GOT3 (cell line): ENCODE measurements at regions not wholly inside any gene's neighbourhood (a gene's known extent, or its start where the extent isn't known, plus 50 kb on each side); places are given as distances from the start of the nearest gene placed in this dataset.
"Not testable (repeated sequence)": the region's sequence is repeated elsewhere in the genome, so short reads cannot be mapped to it uniquely, and the experiment has no call there.

Source experiments
- DNase-seq: peaks from one replicate; lab custom pipeline; 2025; ENCODE audit warnings: mixed read lengths; lab: John Stamatoyannopoulos, UW

DNA sequence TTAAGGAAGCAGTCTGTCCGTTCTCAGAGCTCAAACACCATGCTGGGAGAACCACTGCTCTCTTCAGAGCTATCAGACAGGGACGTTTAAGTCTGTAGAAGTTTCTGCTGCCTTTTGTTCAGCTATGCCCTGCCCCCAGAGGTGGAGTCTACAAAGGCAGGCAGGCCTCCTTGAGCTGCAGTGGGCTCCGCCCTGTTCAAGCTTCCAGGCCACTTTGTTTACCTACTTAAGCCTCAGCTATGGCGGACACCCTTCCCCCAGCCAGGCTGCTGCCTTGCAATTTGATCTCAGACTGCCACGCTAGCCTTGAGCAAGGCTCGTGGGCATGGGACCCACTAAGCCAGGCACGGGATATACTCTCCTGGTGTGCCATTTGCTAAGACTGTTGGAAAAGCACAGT, 180.7 kb upstream of the TMEM196 start:
- not testable (repeated sequence) for DNase-seq

DNA sequence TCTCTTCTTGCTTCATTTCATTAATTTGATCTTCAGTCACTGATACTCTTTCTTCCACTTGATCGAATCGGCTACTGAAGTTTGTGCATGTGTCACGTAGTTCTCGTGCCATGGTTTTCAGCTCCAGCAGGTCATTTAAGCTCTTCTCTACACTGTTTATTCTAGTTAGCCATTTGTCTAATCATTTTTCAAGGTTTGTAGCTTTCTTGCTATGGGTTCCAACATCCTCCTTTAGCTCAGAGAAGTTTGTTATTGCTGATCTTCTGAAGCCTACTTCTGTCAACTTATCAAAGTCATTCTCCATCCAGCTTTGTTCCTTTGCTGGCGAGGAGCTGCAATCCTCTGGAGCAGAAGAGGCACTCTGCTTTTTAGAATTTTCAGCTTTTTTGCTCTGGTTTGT, 180.0 kb upstream of the TMEM196 start:
- DNase-seq: not testable (repeated sequence)

DNA sequence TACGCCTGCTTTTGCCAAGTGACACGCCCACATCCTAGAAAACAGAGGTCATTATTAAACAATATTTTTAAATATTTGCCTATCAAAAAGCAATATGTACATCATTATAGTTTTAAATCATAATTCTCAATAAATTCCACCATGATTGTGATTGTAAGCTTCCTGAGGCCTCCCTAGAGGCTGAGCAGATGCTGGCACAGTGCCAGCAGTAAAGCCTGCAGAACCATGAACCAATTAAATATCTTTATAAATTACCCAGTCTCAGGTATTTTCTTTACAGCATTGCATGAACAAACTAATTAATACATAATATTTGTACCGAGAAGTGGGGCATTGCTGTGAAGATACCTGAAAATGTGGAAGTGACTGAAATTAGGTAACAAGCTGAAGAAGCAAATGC, 174.7 kb upstream of the TMEM196 start:
- DNase-seq: no peak

DNA sequence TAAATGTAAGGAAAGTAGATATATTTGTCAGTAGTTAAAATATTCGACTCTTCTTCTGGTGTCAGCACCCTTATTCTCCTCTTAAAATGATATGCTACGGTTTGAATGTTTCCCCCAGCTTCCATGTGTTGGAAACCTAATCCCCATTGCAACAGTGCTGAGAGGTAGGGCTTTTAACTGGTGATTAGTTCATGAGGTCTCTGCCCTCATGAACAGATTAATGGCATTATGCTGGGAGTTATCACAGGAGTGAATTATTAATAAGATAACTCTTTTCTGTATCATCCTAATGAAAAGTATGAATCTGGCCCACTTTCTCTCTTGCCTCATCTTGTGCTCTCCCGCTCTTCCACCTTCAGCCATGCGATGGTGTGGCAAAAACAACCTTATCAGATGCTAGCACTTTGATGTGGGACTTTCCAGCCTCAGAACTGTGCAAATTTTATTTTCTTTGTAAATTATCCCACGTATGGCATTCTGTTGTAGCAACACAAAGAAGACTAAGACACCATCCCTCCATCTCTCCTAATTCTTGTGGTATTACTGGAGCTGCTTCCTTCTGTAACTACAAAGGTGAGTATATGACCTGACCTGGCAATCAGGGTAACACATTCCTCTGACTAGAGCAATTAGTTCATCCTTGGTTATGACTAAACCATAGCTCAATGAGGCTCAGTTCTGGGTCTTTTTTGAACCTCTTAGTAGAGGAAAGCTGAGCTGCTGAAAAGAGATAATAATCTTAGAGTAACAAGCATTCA, 171.1 kb upstream of the TMEM196 start:
- no peak for DNase-seq

DNA sequence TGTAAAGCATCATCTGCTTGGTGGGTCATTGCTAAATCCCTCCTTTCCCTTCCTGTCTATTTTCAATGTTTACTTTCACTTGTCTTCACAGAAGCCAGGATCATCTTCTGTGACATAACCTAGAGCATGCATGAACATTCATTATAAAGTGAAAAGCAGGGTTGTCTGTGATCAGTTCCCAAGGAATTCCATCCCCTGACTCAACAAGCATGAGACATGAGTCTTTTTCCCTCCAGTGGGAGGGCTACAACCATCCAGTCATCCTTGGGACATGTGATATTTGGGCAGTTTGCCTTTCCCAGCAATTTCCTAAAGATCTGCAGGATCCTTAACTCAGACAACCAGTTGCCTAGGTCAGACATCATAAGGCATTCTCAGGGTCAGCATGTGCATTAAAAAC, 166.3 kb upstream of the TMEM196 start:
- peak; percentile 11 for DNase-seq

DNA sequence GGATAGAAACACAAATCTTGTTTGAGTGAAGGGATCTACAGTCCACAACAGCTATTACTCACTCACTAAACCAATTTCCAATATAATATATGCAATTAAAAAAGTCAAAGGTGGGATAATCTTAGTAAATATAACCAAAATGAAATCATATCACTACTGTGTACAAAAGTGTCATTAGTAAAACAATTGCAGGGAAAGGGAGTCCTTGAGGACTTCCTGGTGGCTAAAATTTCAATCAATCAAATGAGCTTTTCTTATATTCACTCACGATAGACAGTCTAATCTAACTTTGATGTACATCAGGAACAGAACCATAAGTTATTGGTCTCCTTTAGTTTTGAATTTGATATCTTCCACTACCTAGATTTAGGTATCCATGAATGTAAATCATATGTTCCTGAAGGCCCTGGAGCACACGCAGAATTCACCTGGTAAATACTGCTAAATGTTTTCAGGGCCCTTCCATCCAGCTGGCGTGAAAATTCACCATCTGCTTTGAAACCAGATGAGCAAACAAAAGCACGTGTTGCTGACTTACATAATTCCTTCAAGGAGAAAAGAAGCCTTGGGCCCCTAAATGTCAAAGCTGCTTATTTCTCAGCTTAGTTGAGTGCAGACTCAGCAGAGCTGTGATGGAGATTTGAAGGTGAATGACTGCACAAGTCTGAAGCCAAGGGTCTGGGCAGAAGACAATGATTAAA, 159.3 kb upstream of the TMEM196 start:
- DNase-seq: no peak

DNA sequence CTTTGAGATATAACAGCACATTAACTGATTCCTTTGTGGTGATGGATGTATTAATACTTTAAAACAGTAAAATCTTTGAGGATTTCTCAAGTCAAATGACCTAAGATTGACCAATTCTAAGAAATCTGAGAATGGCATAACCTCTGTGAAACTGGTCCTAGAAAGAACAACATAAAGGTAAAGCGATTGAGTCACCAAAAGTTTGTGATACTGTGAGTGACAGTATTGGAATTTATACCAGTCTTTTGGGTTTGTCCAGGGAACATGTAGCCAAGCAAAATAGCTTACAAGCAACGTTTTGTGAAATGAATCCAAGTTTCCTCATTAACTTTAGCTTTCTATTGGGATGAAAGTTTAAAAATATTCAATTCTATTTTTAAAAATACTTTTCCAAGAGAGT, 157.4 kb upstream of the TMEM196 start:
- no peak for DNase-seq

DNA sequence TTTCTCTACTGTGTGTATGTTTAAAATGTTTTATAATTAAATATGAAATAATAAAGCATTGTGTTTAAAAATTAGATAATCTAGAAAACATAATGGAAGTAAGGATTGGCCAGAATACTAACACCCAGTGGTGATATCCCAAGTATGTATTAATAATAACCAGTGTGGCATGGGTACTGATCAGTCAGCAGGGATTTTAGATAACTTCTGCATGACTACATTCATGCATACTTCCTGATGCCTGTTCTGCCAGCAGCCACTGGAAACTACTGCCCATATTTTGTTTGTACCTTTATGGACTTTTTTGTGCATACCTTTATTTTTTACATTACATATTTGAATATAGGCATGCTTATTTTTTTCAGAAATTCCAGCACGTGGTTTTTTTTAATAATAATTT, 156.6 kb upstream of the TMEM196 start:
- DNase-seq: no peak

DNA sequence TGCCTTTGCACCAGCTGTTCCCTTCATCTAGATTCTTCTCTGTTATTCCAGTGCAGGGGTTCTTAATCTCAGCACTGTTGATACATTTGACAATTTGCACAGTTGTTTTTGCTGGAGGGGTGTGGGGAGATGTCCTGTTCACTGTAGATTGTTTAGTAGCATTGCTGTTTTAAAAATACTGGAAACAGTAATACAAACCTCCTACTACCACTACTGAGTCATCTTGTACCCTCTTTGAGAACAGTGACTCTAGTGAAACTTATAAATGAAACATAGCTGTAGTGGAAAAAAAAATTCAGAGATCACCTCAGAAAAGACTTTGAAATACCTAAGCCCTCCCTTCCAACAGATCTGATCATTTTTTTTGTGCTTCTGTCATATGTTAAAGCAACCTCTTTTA, 154.8 kb upstream of the TMEM196 start:
- no peak for DNase-seq

DNA sequence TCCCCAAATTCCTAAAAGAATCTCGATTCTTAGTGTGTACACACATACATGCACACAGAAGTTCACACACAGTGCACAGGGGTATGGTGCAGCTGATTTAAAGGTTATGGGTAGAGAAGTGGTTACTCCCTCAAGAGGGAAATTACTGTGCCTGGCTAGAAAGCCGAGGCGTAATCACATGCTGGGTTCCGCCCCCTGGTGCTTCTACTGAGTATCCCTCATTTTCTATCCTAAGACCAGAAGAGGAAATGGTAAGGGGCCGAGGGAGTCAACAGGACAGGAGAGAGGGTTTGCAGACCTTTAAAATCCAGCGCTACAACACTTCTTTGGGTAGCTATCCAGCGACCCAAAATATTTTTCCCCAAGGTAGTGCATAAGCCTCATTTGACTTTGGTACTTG, 147.3 kb upstream of the TMEM196 start:
- no peak for DNase-seq

DNA sequence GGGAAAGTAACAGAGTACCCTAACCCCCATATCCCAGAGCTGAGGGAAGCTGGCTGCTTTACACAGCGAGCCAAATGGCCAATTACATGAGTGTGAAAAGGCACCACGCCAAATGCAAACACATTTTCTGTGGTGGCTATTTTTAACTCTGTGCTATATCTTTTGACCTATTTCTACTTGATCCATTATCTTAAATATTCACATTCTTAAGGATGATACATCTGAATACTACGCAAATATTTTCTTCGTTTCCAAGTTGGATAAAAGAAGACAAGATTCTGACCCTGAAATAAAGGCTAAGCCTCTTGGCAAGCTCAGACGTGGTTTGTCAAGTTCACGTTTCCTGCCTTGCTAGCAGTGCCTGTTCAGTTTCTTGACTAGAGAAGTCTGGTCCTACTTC, 146.7 kb upstream of the TMEM196 start:
- no peak for DNase-seq

DNA sequence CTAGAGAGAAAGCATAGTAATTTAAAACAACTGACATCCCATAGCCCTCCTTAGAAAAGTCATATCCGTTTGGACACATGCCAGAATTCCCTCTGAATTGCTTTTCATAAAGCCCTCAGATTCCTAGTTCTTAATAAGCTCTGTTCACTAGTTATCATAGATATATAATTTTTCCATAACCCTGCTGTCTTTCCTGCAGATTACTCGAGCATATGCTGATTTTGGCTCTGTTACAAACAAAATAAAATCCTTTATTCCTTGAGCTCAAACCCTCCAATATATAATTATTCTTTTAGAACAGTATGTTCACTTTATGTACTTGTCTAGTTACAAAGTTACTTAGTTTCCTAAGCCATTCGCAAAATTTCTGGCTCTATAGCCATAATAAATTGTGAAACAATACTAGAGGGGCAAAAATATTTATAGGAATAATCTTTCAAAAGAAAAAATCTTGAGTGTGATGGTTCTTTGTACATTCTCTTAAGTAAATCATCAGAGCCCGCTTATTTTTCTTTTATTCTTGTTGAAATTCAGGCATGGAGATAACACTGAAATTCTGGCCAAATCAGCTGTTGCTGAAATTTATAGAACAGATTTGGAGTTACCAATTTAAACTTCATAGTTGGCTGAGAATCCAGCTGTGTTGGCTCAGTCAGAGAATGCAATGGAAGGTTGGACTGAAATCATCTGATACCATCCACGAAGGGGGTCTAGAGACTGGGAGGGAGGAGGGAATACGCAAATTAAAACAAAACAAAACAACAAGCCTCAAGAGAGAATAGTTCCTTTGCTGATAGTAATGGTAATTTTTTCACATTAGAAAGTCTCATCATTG, 146.1 kb upstream of the TMEM196 start:
- no peak for DNase-seq

DNA sequence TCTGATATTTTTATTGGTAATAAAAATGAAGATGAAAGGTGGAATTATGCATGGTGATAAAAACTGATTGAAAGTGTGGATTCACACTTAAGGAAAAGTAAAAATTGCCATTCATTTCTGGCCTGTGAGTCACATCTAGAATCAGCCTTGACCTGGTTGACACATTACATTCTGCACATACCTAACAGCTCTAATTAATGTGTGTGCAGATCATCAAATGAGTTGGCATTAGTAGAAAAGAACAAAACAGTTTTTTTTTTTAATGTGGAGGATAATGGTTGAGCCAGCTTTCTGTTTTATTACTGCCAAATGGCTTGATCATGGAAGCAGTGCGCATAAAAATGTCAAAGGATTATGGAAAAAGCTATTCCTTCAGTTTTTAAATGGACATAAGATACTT, 142.6 kb upstream of the TMEM196 start:
- DNase-seq: no peak

DNA sequence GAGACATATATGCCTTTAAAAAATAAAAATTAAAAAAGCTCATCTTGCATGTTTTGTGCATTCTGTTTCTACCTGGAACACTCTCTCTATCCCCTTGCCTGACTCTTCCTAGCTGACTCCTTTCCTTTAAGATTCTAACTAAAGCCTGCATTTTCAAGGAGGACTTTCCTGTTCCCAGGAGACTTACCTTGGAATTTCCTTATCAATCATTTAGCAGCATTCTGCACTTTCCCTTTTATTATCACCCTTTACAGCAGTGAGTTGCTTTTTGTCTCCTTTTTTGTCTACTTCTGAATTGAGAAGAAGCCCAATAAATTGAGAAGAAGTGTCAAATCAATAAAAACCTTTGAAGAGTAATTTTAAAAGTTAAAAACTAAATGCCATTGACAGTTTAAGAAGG, 142.2 kb upstream of the TMEM196 start:
- no peak for DNase-seq

DNA sequence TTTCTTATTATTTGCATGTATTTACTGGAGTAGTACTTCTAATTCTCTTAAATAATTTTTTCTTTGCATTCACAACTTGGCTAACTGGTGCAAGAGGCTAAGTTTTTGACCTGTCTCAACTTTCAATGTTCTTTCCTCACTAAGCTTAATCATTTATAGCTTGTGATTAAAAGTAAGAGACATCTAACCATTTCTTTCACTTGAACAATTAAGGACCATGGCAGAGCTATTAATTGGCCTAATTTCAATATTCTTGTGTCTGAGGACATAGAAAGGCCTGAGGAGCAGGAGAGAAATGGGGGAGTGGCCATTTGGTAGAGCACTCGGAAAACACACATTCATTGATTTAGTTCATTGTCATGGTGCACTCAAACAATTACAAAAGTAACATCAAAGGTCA, 141.4 kb upstream of the TMEM196 start:
- no peak for DNase-seq

DNA sequence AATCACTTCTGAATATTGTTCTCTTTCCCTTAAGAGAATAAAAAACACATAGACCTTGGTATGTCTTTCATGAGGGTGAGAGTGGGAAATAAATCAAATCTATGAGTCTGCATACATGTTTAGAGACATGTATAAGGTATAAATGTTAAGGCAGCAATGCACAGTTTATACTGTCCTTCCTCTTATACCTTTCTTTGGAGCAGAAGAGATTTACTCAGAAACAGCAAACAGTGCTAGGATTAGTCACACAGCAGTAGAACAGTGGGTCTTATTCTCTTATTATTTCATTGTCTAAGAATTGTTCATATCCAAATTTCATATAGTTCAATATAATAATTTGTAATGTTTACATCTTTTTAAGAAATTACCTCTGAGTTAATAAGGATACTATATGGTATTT, 126.7 kb upstream of the TMEM196 start:
- DNase-seq: no peak

DNA sequence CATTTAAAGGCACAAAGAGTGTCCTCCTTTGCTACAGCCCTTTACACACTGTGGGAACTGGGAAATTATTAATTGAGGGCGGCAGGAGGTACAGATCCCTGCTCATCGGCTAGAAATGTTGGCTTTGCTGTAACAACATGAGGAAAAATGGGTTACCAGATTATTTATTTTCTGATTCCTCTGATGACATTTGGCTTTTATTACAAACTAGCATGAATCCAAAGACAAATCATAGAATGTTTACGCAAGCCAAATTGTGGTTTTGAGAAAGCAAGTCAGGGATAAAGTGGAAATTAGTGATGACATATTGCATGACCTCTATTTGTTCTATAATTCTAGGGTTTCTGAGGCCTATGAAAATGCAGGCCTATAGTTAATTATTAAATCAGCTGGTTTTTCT, 126.1 kb upstream of the TMEM196 start:
- DNase-seq: no peak

DNA sequence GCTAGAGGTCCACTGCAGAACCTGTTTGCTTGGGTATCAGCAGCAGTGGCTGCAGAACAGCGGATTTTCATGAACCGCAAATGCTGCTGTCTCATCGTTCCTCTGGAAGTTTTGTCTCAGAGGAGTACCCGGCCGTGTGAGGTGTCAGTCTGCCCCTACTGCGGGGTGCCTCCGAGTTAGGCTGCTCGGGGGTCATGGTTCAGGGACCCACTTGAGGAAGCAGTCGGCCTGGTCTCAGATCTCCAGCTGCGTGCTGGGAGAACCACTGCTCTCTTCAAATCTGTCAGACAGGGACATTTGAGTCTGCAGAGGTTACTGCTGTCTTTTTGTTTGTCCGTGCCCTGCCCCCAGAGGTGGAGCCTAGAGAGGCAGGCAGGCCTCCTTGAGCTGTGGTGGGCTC, 109.5 kb upstream of the TMEM196 start:
- not testable (repeated sequence) for DNase-seq

DNA sequence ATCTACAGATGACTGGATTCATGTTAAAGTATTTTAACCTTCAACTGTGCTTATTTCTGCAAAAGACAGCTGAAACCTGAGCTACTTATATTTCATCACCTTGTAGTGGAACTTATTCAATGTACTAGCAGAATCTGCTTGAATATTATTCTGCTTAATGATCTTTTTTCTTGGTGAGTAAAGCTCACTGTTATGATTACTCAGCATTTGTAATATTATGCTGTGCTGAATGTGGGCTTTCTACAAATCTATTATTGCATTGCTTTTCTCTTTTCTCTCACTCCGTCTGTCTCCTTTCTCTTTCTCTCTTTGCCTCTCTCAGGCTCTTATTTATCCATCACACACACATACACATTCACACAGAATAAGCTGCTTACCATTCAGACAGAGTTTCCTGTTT, 98.7 kb upstream of the TMEM196 start:
- DNase-seq: no peak

DNA sequence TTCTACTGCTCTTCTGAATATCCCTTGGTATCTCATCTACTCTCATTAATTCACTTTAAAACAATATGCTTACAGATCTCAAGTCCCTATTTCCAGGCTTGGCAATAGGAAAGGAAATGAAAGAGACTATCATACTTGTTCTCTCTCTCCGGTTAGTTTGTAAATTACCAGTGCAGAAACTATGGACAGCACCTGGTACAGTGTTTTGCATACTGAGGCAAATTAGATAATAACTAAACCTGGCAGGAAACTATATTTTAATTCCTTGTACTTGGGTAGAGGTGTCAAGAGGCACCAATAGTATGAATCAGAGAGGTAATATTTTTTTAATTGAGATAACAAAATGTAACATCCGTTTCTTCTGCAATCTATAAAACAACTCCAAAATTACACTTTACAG, 97.7 kb upstream of the TMEM196 start:
- DNase-seq: no peak

DNA sequence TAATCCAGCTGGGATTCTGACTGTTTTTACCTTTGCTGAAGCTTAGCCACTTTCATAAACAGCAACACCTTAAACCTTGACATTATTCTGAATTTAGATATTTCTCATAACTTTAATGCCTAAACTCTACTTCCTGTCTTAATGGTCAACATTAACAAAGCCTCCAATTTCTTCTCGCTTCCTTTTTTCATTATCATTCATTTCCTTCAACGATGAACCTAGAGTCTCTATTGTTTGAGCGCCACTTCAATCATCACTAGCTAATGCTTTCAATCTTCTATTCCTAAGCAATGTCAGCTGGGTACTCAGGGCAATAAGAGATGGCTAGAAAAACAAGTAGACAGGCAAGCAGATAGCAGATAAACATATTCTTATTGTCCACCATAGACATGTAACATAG, 96.6 kb upstream of the TMEM196 start:
- no peak for DNase-seq

DNA sequence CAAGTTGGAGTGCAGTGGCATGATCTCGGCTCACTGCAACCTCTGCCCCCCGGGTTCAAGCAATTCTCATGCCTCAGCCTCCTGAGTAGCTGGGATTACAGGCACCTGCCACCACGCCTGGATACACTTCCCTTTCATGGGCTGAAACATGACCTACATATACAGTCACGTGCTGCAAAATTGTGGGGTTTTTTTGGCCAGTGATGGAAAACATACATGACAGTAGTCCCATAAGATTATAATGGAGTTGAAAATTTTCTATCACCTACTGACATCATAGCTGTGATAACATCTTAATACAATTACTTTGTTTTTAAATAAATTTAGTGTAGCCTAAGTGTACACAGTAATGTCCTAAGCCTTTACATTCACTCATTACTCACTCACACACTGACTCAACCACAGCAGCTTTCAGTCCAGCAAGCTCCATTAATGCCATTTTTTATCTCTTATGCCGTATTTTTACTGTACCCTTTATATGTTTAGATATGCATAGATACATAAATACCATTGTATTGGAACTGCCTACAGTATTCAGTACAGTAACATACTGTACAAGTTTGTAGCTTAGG, 79.9 kb upstream of the TMEM196 start:
- no peak for DNase-seq

DNA sequence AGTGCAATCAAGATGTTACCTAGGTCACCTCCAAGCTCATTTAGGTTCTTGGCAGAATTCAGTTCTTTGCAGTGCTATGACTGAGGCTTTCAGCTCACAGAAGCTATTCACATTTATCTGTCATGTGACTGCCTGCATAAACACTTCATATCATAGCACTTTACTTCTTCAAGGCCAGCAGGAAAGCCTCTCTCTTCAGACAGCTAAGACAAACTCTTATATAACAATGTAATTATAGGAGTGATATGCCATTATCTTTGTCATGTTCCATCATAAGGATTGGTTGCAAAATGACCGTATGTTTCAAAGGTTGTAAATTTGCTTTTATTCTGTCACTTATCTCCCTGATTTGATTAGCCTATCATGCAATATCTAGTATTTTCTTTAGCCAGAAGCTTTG, 78.8 kb upstream of the TMEM196 start:
- DNase-seq: no peak
